ENCODE measurements at regions not wholly inside any gene's neighbourhood (a gene's known extent, or its start where the extent isn't known, plus 50 kb on each side); places are given as distances from the start of the nearest gene placed in this dataset.

GRCh38 chr12:31783556-31783955, 54.7 kb upstream of the AMN1 start:
- TF ChIP-seq CTCF (IDR thresholded peaks at IDR 0.05) = no peak
- no peak for TF ChIP-seq EP300 (IDR thresholded peaks at IDR 0.05)
- no peak for TF ChIP-seq POLR2AphosphoS5 (IDR thresholded peaks at IDR 0.05)
- TF ChIP-seq POLR2A (IDR thresholded peaks at IDR 0.05) = no peak
